OCI-LY7 (cell line): ENCODE measurements at regions not wholly inside any gene's neighbourhood (a gene's known extent, or its start where the extent isn't known, plus 50 kb on each side); places are given as distances from the start of the nearest gene placed in this dataset.

Experiments
- BruUV-seq: library from RNA; stranded (reverse); fragments of 400-500 nt; replicated peaks from 2 replicates; lab custom pipeline; 2021; lab: Mats Ljungman, UMichigan
- CTCF ChIA-PET: fragments of 300-600 bp; sonication (Branson Sonifier 250); formaldehyde crosslinking; loops from one replicate; lab custom pipeline; 2022; ENCODE audit warnings: antibody characterized with exemption; ENCODE audit not compliant: unreplicated experiment; lab: Charles Lee
- POLR2A ChIA-PET: fragments of 300-600 bp; sonication (Branson Sonifier 250); formaldehyde crosslinking; loops from one replicate; lab custom pipeline; 2022; ENCODE audit warnings: antibody characterized with exemption; lab: Charles Lee
- DNase-seq: peaks from one replicate; pipeline ENCODE4 v3.0.0-alpha.2; 2015; ENCODE audit warnings: low spot score
- H2AFZ ChIP-seq: fragments of 200-600 bp; sonication (generic), shearing (Covaris generic); 2 replicates; pipeline ENCODE4 v1.6.1; 2014; ENCODE audit warnings: mild to moderate bottlenecking, antibody characterized with exemption, low read length, moderate library complexity
- H3K27ac ChIP-seq: fragments of 200-600 bp; sonication (generic); 2 replicates; pipeline ENCODE4 v1.5.1; 2014; ENCODE audit warnings: mixed run types, low read depth, mild to moderate bottlenecking, moderate library complexity, low read length, inconsistent platforms; ENCODE audit not compliant: poor library complexity, severe bottlenecking
- H3K36me3 ChIP-seq: fragments of 200-600 bp; sonication (generic); 2 replicates; pipeline ENCODE4 v1.6.1; 2014; ENCODE audit warnings: mild to moderate bottlenecking, antibody characterized with exemption, low read length, moderate library complexity, mixed read lengths; ENCODE audit not compliant: insufficient read depth
- H3K4me1 ChIP-seq: fragments of 200-600 bp; sonication (generic); 2 replicates; pipeline ENCODE4 v1.5.1; 2014; ENCODE audit warnings: mild to moderate bottlenecking, low read length; ENCODE audit not compliant: insufficient read depth, poor library complexity, severe bottlenecking
- H3K4me2 ChIP-seq: fragments of 200-600 bp; sonication (generic); 2 replicates; pipeline ENCODE4 v1.6.1; 2014; ENCODE audit warnings: mild to moderate bottlenecking, low read length
- H3K4me3 ChIP-seq: fragments of 200-600 bp; sonication (generic); 2 replicates; pipeline ENCODE4 v1.5.1; 2014; ENCODE audit warnings: mild to moderate bottlenecking, low read depth, low read length; ENCODE audit not compliant: poor library complexity, severe bottlenecking
- H3K79me2 ChIP-seq: fragments of 200-600 bp; sonication (generic); 2 replicates; pipeline ENCODE4 v1.6.1; 2016; ENCODE audit warnings: low read depth, mild to moderate bottlenecking, low read length, moderate library complexity, mixed read lengths; ENCODE audit not compliant: insufficient read depth
- H3K9me2 ChIP-seq: fragments of 200-600 bp; sonication (generic); 2 replicates; pipeline ENCODE4 v1.6.1; 2016; ENCODE audit warnings: mild to moderate bottlenecking, low read length, mixed read lengths; ENCODE audit not compliant: insufficient read depth
- H3K9me3 ChIP-seq: fragments of 200-600 bp; sonication (generic); 2 replicates; pipeline ENCODE4 v1.6.1; 2014; ENCODE audit warnings: mild to moderate bottlenecking, mixed run types, low read length, mixed read lengths
- H4K20me1 ChIP-seq: fragments of 200-600 bp; sonication (generic); 2 replicates; pipeline ENCODE4 v1.6.1; 2014; ENCODE audit warnings: mild to moderate bottlenecking, antibody characterized with exemption, low read length, moderate library complexity, mixed read lengths; ENCODE audit not compliant: insufficient read depth
- CTCF ChIP-seq: fragments of 200-600 bp; sonication (generic); conservative IDR thresholded peaks from 2 replicates; pipeline ENCODE4 v1.5.1; 2014; ENCODE audit warnings: mild to moderate bottlenecking, antibody characterized with exemption, low read length, moderate library complexity, mixed read lengths
- EZH2phosphoT487 ChIP-seq: fragments of 200-600 bp; sonication (generic); IDR thresholded peaks from 2 replicates; pipeline ENCODE4 v1.6.1; 2018; ENCODE audit warnings: low read depth, borderline replicate concordance, mild to moderate bottlenecking, mixed run types, antibody characterized with exemption, low read length, moderate library complexity, mixed read lengths
- intact Hi-C: fragments of 100-400 bp; cut with micrococcal nuclease; formaldehyde crosslinking; loops from one replicate; pipeline ENCODE4 v1.10.0; 2022; ENCODE audit not compliant: unreplicated experiment

DNA sequence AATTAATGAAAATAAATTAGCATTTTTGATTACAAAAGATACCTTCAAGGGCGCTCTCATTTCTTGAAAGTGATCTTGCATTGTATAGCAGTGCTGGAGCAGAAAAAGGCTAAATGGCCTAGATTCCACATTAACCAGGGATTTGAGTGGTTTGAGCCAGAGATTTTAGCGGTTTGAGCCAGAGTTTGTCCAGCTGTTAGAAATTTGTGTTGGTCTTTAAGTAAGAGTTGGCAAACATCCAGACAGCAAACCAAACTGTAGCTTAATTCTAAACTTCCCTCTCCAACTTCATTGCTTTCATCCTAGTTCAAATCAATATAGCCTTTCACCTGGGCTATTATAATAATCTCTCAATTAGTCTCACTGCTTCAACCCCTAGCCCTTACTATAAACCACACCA is 351.7 kb downstream of the IGSF11 start:
- Histone ChIP-seq H3K4me2 (no peak overlapping the region), H3K27ac (no peak overlapping the region), H3K79me2 (no peaks in the 10 kb centered on the region), H3K4me3 (no peak overlapping the region), H3K36me3 (no peaks in the 10 kb centered on the region), H3K4me1 (no peaks in the 10 kb centered on the region), H4K20me1 (no peaks in the 10 kb centered on the region), H3K9me3 (no peaks in the 10 kb centered on the region), H2AFZ (no peak overlapping the region), H3K9me2 (no peaks in the 10 kb centered on the region)
- ChIA-PET CTCF (no interaction called here), POLR2A (no interaction called here)
- intact Hi-C loops: no loop called here
- no TSS peak for BruUV-seq
- TF ChIP-seq CTCF (no peak), EZH2phosphoT487 (no peak)
- no peak for DNase-seq

DNA sequence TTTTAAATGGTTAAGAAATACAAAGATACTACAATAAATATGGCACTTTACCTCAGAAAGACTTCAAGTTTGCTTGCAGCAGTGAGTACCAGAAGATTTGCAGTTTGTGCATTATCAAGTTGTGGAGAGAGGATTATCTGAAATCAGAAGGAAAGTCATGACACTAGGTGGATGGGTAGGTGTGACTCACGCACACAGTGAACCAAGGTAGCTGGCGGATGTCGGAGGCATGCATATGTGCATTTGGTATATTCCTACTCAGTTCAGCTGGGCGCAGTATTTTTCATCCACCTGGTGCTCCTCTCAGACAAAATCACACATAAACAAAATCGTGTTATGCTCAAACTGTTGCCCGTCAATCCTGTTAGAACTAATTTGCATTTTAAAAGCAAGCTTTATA is 351.0 kb downstream of the IGSF11 start:
- Histone ChIP-seq H3K27ac (no peak overlapping the region), H3K4me1 (no peaks in the 10 kb centered on the region), H2AFZ (no peak overlapping the region), H3K4me3 (no peak overlapping the region), H4K20me1 (no peaks in the 10 kb centered on the region), H3K4me2 (no peak overlapping the region), H3K36me3 (no peaks in the 10 kb centered on the region), H3K9me2 (no peaks in the 10 kb centered on the region), H3K79me2 (no peaks in the 10 kb centered on the region), H3K9me3 (no peaks in the 10 kb centered on the region)
- POLR2A ChIA-PET: no interaction called here
- intact Hi-C loops: loop anchor here (1.0 kb wide), 1 partner anchor 7 kb away; no protein-coding TSS in a partner anchor
- BruUV-seq: no TSS peak
- TF ChIP-seq CTCF (no peak), EZH2phosphoT487 (no peak)
- CTCF ChIA-PET: no interaction called here
- DNase-seq: no peak

- no peak overlapping the region for H3K4me3 ChIP-seq
- ChIA-PET CTCF (no interaction called here), POLR2A (no interaction called here)
- no peaks in the 10 kb centered on the region for H3K79me2 ChIP-seq
- no peak overlapping the region for H3K4me2 ChIP-seq
- H3K27ac ChIP-seq: no peak overlapping the region
- H3K9me3 ChIP-seq: no peaks in the 10 kb centered on the region
- H3K9me2 ChIP-seq: no peaks in the 10 kb centered on the region
- no peak overlapping the region for H2AFZ ChIP-seq
- TF ChIP-seq CTCF (no peak), EZH2phosphoT487 (no peak)
- DNase-seq: no peak
- intact Hi-C loops: no loop called here
- BruUV-seq: no TSS peak
- H4K20me1 ChIP-seq: no peaks in the 10 kb centered on the region
- H3K36me3 ChIP-seq: no peaks in the 10 kb centered on the region
- no peaks in the 10 kb centered on the region for H3K4me1 ChIP-seq
Measured at GRCh38 chr3:118688396-118688884, 346.2 kb downstream of the IGSF11 start.
